OCI-LY7 (cell line): ENCODE measurements at regions not wholly inside any gene's neighbourhood (a gene's known extent, or its start where the extent isn't known, plus 50 kb on each side); places are given as distances from the start of the nearest gene placed in this dataset.

Experiments
- CTCF ChIP-seq: fragments of 200-600 bp; sonication (generic); conservative IDR thresholded peaks from 2 replicates; pipeline ENCODE4 v1.5.1; 2014; ENCODE audit warnings: mild to moderate bottlenecking, antibody characterized with exemption, low read length, moderate library complexity, mixed read lengths
- EZH2phosphoT487 ChIP-seq: fragments of 200-600 bp; sonication (generic); IDR thresholded peaks from 2 replicates; pipeline ENCODE4 v1.6.1; 2018; ENCODE audit warnings: low read depth, borderline replicate concordance, mild to moderate bottlenecking, mixed run types, antibody characterized with exemption, low read length, moderate library complexity, mixed read lengths

- no peak for TF ChIP-seq CTCF
- TF ChIP-seq EZH2phosphoT487 = no peak
Measured at GRCh38 chr5:5752844-5753243, 330.4 kb downstream of the ICE1 start.
